GM21528 (cell line): ENCODE measurements at regions not wholly inside any gene's neighbourhood (a gene's known extent, or its start where the extent isn't known, plus 50 kb on each side); places are given as distances from the start of the nearest gene placed in this dataset.
"Not testable (repeated sequence)": the region's sequence is repeated elsewhere in the genome, so short reads cannot be mapped to it uniquely, and the experiment has no call there.

Source experiments
- ATAC-seq: cut with Tn5 transposase; IDR thresholded peaks from one replicate; pipeline ENCODE4 v1.9.1; 2021; ENCODE audit warnings: mild to moderate bottlenecking, moderate library complexity; ENCODE audit not compliant: unreplicated experiment, low FRiP score

DNA sequence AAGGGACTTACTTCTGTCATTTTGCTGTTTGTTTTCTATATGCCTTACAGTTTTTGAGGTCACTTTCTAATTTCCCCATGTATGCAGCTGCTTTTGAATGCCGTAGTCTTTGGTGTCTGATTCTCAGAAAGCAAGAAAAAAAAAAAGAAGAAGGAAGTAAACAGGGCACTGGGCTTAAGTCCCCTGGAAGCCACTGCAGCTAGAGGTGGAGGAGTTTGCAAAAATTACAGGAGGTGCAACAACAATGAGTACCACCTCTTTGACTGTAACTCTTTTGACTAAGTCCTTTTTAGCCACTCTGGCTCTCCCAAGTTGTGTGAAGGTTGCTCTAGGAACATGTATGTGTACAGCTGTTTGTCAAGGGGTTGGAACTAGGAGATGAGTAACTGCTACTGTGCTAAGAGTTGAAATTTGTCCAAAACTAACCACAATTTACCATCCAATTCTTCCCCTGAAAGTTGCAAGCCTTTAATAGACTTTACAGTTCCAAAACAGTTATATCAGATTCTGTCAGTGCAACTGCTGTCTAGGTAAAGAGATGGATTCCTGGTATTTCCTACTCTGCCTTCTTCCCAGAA lies 588.0 kb upstream of the LRRN3 start:
- ATAC-seq, result no peak

GRCh38 chr7:110507369-110507768 lies 583.6 kb upstream of the LRRN3 start:
- no peak for ATAC-seq

DNA sequence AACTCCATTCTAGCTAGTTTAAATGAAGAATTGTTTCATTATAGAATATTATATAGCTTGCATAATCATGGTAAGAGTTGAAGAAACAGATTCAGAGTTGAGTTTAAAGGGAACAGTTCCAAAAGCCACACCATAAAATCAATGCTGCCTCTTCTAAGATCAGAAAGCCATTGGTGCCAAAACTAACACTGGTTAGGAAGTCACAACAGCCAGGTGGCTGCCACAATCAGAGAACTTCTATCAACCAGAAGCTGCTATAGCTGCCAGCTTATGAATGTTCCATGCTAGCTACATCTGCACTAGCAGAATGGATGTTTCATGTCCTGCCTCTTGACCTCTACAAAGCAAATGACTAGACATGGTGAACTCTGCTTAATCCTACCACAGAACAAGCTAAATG lies 583.1 kb upstream of the LRRN3 start:
- no peak for ATAC-seq

DNA sequence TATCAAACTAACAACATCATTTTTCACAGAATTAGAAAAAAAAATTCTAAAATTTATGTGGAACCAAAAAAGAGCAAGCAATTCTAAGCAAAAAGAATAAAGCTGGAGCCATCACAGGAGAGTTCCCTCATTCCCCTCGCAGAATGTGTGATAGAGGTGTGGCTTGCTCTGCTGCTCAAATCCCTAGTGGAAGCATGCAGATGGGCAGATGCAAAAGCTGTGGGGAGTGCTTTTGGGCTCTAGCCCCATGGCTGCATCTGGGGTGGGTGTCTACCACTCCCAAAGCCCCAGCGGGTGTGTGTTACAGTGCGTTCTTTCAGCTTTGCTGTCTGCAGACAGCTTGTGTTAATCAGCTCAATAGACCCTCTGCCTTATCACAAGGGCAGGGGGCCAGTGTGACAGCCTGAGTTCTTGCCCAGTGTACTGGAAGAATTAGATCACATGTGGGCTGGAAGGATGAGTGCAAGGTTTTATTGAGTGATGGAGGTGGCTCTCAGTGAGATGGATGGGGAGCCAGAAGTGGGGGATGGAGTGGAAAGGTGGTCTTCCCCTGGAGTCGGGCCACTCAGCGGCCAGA lies 575.9 kb upstream of the LRRN3 start:
- not testable (repeated sequence) for ATAC-seq

DNA sequence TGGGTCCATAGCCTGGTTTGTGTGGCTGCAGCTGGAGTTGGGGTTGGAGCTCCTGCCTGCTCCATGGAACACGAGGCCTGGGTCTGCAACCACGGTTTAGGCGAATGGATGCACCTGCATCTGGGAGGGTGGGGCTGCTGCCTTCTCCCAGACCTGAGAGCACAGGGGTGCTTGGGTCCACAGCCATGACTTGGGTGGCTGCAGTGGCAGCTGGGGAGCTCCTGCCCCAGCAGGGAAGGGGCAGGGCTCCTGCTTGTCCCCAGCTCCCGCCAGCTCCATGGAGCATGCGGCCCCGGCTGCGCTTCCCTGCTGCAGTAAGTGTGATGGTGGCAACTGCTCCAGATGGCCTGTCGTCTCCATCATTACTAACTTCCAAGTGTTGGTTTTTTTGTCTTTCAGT lies 571.1 kb upstream of the LRRN3 start:
- no peak for ATAC-seq

DNA sequence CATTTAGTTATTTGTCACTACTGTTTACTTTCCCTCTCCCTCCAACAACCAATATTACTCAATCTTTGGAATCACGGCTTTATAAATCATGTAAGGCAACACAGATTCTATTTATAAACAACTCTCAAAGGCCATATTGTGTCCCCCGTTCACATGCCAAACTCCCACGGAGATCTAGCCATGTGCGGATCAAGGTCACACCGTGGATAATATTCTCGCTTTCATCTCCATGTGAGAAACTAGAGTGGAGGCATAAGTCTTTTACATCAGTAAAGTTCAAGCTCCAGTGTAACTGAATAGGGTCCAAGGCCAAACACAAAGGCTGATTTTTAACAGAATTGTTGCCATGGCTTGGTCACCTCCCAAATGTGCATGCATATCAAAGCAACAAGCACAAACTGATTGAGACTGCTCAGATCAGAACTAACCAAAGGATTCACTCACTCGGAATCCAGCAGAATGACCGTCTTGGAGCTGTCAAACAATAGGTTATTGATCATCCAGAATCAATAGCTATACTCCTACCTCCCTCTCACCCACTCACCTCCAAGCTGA lies 569.5 kb upstream of the LRRN3 start:
- no peak for ATAC-seq

GRCh38 chr7:110522061-110522760 lies 568.7 kb upstream of the LRRN3 start:
- no peak for ATAC-seq

DNA sequence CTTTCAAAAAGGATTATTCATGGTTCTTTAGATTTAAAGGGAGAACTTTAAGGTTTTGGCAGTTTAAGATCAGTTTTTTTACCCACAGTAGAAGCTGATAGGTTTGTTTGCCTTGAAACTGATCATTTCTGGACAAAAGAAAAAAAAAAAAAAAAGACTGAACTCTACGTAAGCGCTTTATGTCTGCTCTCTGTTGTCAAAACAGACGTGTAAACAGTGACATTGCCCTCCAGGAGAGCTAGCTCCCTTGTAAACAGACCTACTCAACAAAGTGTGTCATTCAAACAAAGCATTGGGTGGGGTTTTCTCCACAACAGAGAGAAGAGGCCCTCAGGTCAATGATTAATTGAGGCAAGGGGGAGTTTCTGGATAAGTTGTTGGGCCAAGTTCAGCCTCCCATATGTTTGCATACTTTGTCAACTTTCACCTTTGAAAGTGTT lies 568.1 kb upstream of the LRRN3 start:
- no peak for ATAC-seq

DNA sequence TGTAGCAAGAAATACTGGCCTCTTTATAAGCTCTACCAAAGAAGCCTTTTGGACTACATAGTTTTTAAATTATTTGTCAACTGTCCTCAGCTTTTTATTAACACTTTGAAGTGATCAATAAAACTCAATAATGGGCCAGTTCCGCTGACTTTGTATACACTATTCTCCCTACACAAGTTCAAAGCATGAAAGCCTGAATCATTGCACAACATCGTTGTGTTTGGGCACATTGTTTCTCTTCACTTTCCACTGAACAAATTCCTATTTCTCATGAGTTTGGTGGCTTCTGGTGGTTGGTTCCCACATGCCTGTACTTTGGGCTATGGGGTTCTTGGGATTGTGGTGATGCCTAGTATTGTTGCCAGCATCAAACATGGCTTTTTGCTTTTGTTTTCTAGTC lies 561.8 kb upstream of the LRRN3 start:
- ATAC-seq, result no peak

DNA sequence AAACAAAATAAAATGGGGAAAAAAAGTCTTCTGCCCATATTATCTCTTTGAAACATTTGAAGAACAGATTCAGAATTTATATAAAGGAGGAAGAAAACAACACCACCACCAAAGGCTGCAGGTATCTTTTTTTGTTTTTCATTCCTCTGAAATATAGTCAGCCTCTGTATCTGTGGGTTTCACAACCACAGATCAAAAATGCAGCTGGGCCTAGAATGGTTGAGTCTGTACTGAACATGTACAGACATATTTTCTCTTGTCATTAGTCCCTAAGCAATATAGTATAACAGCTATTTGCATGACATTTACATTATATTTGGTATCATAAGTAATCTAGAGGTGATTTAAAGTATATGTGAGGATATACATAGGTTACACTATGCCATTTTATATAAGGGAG lies 559.7 kb upstream of the LRRN3 start:
- ATAC-seq, result no peak

DNA sequence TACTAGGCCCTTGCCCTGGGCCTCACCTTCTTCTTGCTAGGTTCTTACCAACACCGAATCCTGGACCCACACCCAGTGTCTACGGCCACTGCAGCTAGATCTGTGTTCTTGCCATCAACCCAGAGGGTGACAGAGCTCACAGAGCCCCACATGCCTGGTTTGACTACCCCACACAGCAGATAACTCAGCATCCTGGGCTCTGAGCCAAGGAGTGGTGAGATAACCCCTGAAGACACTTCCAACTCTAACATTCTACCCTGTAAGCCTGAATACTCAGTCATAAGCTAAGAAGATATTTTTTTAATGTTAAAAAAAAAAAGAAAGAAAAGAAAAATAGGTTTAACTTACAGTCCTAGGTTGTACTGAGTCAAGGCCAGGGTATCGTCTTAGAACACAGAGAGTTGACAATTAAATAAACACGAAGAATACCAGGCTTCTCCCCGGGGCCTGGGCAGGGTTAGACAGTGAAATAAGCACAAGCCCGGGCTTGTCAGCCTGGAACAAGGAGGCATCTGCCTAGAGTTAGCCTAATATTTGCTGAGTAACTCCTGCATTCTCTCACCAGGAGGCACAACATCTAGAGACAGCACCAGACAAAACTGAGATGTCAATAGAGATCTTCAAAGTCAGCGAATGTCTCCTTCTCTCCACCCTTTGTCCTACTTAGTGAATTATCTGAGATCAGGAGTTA lies 556.5 kb upstream of the LRRN3 start:
- ATAC-seq, result no peak

GRCh38 chr7:110539216-110539615 lies 551.7 kb upstream of the LRRN3 start:
- no peak for ATAC-seq

GRCh38 chr7:110541962-110542361 lies 549.0 kb upstream of the LRRN3 start:
- no peak for ATAC-seq

GRCh38 chr7:110544194-110544593 lies 546.7 kb upstream of the LRRN3 start:
- no peak for ATAC-seq

- no peak for ATAC-seq
Observed at GRCh38 chr7:110548372-110548771, 542.6 kb upstream of the LRRN3 start.

DNA sequence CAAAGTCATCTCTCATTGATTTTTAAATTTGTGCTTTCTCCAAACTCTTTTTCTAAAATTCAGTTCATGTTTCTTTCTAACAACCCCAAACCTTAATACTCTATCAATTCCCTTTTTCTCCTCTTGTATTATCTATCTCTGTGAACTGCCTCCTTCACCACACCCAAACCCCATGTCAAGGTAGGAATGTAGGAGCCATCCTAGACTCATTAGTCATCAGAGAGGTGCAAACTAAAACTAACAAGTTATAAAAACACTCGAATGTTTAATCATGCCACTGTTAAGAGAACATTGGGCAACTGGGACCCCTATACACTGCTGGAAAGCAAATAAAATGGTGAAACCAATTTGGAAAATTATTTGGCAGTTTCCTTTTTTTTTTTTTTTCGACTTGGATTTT lies 533.8 kb upstream of the LRRN3 start:
- no peak for ATAC-seq

GRCh38 chr7:110563286-110563685 lies 527.6 kb upstream of the LRRN3 start:
- ATAC-seq, result not testable (repeated sequence)

- ATAC-seq, result no peak
Observed at GRCh38 chr7:110564246-110564645, 526.7 kb upstream of the LRRN3 start.

- ATAC-seq, result no peak
Observed at GRCh38 chr7:110568388-110568787, 522.5 kb upstream of the LRRN3 start.

DNA sequence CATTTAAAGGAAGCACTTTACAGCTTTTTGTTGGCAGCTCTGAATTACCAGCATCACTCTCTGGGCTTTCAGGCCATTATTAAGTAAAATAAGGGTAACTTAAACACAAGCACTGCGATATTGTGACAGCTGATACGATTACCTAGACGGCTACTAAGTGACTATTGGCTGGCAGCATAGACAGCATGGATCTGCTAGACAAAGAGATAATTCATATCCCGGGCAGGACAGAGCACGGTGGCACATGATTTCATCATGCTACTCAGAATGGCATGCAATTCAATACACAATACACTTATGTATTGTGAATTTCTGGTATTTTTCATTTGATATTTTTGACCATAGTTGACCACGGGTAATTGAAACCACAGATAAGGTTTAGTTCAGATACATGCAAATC lies 522.0 kb upstream of the LRRN3 start:
- ATAC-seq, result no peak

GRCh38 chr7:110569486-110570205 lies 521.3 kb upstream of the LRRN3 start:
- no peak for ATAC-seq
